NCI-H82 treated with DMSO at 0.1 percent for 48 hours (cell line): ENCODE measurements at regions not wholly inside any gene's neighbourhood (a gene's known extent, or its start where the extent isn't known, plus 50 kb on each side); places are given as distances from the start of the nearest gene placed in this dataset.

Experiments
- DNase-seq: peaks from one replicate; lab custom pipeline; 2025; ENCODE audit not compliant: unreplicated experiment; lab: John Stamatoyannopoulos, UW

DNA sequence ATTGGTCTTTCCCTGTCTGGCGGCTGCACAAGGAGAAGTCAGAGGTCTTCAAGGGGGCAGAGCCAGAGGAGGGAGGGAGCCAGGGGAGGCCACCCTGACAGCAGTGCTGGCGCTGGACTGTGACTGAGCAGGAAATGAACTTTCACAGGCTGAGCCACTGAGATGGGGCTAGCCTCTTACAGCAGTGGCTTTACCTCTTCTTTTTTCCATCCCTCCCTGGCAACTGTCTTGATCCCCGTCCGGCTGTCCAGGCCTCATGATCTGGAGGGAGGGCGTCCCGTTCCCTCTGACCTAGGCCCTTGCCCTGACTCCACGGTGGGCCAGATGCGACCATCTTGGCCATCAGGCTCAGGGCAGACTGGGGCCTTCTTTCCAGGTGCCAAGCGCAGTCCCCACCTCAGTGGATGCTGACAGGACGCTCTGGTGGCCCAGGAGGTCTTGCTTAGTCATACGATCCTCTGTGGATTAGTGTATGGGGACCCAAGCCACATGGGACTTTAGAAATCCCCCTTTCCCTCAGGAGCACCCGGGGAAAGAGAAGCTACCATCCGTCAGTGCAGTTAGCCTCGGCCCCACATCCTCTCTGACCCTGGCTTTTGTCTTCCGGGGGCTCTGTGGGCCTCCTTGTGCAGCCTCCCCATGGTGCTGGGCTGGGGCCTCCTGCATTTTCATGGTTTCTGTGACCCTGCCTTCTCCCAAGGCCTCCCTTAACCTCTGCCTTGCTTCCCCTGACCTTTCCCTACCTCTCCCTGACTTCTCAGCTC lies 57.4 kb upstream of the CCDC167 start:
- no peak for DNase-seq

DNA sequence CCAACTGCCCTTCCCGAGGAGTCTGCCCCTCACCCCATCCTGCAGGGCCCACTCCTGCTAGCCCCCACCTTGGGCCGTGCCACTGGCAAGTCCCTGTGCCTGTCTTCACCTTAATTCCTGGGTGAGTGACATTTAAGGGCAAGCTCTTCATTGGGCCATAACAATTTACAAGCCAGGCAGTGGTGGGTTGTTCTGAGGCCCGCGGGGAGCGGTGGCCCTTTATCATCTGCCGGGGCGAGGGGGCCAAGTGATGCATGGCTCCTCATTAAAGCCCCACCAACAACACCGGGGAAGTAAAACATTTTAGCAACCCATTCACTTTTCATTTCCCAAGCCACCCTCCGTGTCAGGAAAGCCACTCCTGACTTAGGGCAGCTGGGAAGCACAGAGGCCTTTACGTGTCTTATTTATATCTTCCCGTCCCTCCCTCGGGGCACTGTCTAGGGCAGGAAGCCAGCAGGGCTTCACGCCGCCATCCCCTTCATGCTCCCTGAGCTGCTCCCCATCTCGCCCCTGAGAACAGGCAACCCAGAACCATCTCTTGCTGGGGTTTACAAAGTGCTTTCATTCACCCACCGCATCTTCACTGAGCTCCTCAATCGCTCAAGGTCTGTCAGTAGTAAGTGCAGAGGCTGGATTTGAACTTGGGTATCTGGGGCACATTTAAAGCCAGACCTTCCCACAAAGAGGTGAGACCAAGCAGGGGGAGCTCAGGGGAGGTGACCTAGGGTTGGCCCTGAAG lies 55.5 kb upstream of the CCDC167 start:
- no peak for DNase-seq

DNA sequence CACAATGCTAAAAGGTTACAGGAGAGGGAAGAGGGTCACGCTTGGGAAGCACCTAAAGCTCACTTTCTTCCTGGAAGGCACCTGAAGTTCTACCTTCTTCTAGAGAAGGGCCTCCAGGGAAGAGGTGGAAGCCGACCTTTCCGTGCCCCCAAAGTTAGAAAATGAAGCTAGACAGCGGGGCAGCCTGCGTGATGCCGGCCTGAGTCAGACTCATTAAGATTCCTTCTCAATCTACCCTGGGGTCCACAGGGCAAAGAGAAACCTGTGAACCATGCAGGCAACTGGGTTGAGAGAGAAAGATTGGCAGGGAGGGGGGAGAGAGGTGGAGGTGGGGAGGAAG lies 54.8 kb upstream of the CCDC167 start:
- DNase-seq = no peak

DNA sequence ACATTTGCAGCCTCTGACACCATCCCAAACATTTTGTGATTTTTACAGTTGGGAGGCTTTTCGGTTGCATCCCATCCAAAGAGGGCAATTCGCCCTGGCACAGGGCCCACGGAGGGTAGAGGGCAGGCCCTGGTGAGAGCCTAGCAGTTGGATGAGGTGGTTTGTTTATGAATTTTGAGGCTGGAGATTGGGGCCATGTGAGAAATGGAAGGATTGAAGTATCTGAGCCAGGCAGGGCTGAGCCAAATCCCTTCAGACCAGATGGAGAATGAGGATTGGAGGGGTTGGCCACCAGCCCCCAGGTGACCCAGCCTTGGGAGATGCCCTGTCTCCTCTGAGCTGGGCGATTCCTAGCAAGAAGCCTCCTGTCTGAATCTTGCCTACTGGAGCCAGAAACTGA lies 52.6 kb upstream of the CCDC167 start:
- DNase-seq = no peak

DNA sequence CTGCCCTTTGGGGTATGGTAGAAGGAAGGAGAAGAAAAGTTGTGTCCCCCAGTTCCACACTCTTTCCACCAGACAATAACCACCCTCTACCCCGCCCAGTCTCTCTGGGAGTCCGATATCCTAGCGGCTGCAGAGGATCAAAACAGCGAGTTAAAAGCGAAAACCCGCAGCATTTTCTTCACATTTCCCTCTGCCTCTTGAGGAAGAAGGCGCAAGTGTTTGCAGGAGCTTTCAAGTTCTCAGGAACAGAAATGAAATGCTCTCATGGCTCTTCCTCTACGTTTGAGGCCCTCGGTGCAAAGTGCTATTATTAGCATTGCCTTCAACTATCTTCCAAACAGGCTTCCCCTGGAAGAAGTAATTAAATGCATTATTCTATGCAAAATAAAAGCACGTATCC lies 52.2 kb upstream of the CCDC167 start:
- DNase-seq = no peak

DNA sequence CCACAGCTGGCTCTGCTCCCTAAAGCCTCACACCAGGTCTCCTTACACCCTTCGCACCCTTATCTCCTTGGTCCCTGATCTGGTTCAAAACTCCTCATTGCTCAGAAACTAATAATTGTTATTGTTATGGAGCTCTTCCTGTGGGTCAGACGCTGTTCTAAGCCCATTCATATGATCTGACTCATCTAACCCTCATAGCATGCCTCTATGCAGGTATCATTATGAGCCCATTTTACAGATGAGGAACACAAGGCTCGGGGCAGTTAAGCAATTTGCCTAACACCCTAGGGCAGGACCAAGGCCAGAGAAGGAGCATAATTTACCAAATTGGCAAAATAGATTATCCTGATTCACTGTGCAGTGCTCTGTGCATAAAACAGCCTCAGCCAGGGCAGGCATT lies 51.8 kb upstream of the CCDC167 start:
- DNase-seq = no peak

DNA sequence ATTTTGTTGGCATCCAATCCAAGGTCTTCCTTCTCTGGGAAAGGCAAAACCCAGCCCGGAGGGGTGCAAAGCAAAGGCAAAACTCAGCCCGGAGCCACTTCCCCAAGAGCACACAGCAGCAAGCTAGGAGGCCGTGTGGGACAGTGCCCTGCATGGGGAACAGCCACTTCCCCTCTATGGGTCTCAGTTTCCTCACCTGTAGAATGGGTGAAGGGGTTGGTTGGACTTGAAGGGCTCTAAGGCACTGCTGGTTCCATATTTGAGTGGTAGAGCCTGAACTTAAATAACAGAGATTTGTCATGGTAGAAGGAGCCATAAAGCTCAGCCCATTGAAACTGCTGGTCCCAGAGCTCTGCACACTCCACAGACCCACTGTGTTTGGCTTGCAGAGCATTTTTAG lies 51.3 kb upstream of the CCDC167 start:
- no peak for DNase-seq

DNA sequence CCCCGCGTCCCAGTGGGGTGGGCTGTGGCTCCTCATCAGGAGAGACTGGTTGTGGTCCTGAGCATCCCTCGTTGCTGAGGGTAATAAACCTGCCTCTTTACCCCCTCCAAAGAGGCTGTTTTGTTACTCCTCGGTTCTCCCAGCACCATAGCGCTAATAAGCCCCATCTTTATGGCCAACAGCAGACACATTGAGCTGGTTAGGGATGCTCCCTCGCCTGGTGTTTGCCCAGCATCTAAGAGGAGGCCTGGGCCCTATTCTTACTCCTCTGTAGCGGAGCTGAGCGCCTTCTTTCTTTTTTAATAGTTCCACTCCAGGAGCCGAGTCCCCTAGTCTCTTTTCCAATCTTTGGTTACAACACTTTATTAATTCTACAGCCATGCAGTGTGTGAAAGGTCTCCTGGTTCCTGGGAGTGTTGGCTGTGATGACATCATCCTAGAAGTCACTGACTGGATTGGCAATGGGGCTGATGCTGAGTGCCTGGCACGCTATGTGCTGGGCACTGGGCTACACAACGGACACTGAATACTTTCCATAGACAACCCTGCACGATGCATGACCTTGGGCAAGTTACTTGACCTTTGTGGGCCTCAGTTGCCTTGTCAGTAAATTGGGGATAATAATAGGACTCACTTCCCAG lies 50.6 kb upstream of the CCDC167 start:
- no peak for DNase-seq

DNA sequence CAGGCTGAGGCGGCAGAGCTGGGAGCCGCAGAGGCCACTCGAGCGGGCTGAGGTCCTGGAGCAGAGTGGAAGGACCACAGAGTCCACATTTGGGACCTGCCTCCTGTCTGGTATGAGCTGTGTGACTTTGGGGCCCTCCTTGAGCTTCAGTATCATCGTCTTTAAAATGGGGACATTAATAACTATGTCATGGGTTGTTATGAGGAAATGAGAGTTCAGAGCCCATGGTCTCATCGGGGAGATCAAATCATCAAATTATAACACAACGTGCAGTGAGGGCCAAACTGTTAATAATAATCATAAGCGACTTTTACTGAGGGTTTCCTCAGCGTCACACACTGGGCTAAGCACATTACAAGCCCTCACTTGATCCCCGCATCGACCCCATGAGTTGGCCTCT lies 49.9 kb upstream of the CCDC167 start:
- no peak for DNase-seq
